GM19043 (cell line): ENCODE measurements at regions not wholly inside any gene's neighbourhood (a gene's known extent, or its start where the extent isn't known, plus 50 kb on each side); places are given as distances from the start of the nearest gene placed in this dataset.

Source experiments
- ATAC-seq: cut with Tn5 transposase; IDR thresholded peaks from one replicate; pipeline ENCODE4 v1.9.1; 2021; ENCODE audit warnings: low read depth; ENCODE audit not compliant: unreplicated experiment

- no peak for ATAC-seq
These were observed 1012.1 kb downstream of the BCL11B start for GRCh38 chr14:98259881-98260280.

- ATAC-seq: no peak
These were observed 1009.4 kb downstream of the BCL11B start for GRCh38 chr14:98262566-98262965.

GRCh38 chr14:98269533-98269932 lies 1002.5 kb downstream of the BCL11B start:
- ATAC-seq: no peak

GRCh38 chr14:98270201-98270600 lies 1001.8 kb downstream of the BCL11B start:
- ATAC-seq: no peak

GRCh38 chr14:98274596-98274995 lies 997.4 kb downstream of the BCL11B start:
- ATAC-seq: no peak

- ATAC-seq: no peak
These were observed 993.2 kb downstream of the BCL11B start for GRCh38 chr14:98278800-98279199.

GRCh38 chr14:98280436-98280835 lies 991.6 kb downstream of the BCL11B start:
- no peak for ATAC-seq

GRCh38 chr14:98288825-98289224 lies 983.2 kb downstream of the BCL11B start:
- ATAC-seq: no peak

- ATAC-seq: no peak
These were observed 981.4 kb downstream of the BCL11B start for GRCh38 chr14:98290596-98290995.

- no peak for ATAC-seq
These were observed 979.8 kb downstream of the BCL11B start for GRCh38 chr14:98292191-98292590.

GRCh38 chr14:98293576-98293975 lies 978.4 kb downstream of the BCL11B start:
- no peak for ATAC-seq

GRCh38 chr14:98296895-98297294 lies 975.1 kb downstream of the BCL11B start:
- no peak for ATAC-seq

- no peak for ATAC-seq
These were observed 974.4 kb downstream of the BCL11B start for GRCh38 chr14:98297567-98297966.

GRCh38 chr14:98298481-98299244 lies 973.3 kb downstream of the BCL11B start:
- ATAC-seq: no peak

- ATAC-seq: no peak
These were observed 970.3 kb downstream of the BCL11B start for GRCh38 chr14:98301681-98302080.

GRCh38 chr14:98304574-98304973 lies 967.4 kb downstream of the BCL11B start:
- ATAC-seq: no peak

- no peak for ATAC-seq
These were observed 962.4 kb downstream of the BCL11B start for GRCh38 chr14:98309591-98309990.

GRCh38 chr14:98312006-98312405 lies 960.0 kb downstream of the BCL11B start:
- ATAC-seq: no peak

- no peak for ATAC-seq
These were observed 950.2 kb downstream of the BCL11B start for GRCh38 chr14:98321841-98322240.

GRCh38 chr14:98323836-98324235 lies 948.2 kb downstream of the BCL11B start:
- ATAC-seq: no peak

GRCh38 chr14:98325761-98326160 lies 946.2 kb downstream of the BCL11B start:
- no peak for ATAC-seq

- no peak for ATAC-seq
These were observed 943.5 kb downstream of the BCL11B start for GRCh38 chr14:98328496-98328895.

- no peak for ATAC-seq
These were observed 937.8 kb downstream of the BCL11B start for GRCh38 chr14:98334186-98334585.
